NCI-H1694 treated with DMSO at 0.1 percent for 48 hours (cell line): ENCODE measurements at regions not wholly inside any gene's neighbourhood (a gene's known extent, or its start where the extent isn't known, plus 50 kb on each side); places are given as distances from the start of the nearest gene placed in this dataset.
"Not testable (repeated sequence)": the region's sequence is repeated elsewhere in the genome, so short reads cannot be mapped to it uniquely, and the experiment has no call there.

Source experiments
- DNase-seq: peaks from one replicate; lab custom pipeline; 2025; lab: John Stamatoyannopoulos, UW

DNA sequence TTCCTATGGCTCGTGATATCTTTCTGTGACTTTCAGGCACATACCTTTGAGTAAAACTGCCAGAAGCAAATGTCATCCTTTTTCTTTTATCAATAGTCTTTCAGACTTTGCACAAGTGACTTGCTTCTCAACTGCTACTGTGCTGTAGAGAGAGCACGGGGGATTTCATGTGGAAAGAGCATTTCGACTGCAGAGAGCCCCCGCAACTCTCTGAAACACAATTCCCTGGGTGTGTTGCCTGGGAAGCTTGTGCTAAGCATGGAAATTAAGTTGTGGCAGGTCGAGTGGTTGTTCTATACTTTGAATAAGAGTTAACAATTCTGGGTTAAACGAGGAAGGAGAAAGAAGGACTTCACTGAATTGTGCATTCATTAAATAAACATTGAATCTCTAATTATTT is 659.1 kb downstream of the TDRD15 start:
- DNase-seq, result no peak

DNA sequence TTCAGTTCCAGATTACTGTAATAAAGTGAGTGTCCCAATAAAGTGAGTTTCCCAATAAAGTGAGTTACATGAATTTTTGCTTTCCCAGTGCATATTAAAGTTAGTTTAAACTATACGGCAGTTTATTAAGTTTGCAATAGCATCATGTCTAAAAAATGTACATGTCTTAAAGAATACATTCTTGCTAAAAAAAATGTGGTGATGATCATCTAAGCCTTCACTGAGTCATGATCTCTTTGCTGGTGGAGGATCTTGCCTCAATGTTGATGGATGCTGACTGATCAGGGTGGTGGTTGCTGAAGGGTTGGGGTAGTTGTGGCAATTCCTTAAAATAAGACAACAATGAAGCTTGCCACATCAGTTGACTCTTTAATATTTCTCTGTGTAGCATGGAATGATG is 664.2 kb downstream of the TDRD15 start:
- DNase-seq, result no peak

DNA sequence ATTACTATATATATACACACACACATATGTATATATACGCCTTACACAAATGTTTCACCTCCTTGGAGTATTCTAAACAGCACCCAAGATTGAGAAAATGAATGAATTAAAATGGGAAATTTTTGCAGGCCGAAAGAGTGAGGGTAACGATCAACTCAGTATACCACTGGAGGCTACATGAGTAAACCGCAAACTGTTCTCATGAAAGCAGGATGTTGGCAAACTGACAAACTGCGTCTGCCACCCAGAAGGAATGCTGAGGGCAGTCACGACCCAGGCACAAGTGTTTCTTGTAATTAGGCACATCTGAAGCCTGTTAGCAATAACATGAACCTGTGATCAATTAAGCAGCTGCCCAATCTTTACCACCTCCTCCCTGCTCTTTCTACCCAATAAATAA is 666.5 kb downstream of the TDRD15 start:
- DNase-seq, result not testable (repeated sequence)

DNA sequence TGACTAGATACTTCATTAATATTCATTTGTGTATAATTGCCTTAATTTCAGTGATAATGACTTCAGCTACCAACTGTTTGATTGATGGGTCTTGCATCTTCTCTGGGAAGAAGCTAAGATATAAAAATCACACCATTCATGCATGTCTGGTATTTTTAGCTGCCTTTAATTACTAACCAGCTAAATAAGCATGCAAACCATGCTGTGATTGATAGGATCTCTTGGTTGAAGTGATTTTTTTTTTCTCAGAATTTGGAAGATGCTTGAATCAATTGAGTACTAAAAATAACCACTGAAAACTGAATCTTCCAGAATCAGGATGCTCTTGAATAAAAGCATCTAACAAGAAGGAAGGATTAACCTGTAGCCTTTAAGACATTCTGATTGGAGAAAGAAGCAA is 668.8 kb downstream of the TDRD15 start:
- DNase-seq, result no peak

DNA sequence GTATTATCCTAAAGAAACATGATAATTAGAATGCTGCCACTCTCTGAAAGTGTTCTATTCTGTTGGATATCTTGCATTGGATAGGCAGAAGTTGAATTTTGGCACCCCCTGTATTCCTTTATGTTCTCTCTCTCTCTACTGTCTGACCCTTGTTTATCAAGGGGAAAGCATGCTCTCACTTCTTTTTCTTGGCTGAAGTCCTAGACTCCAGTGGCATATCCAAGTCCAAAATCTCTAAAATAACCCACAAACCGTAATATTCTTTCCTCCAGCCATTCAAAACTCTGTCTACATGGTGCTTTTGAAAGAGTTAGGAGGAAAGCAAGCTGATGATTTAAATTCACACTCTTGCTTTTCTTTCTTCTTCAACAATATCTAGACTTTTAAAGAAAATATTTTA is 669.7 kb downstream of the TDRD15 start:
- no peak for DNase-seq

DNA sequence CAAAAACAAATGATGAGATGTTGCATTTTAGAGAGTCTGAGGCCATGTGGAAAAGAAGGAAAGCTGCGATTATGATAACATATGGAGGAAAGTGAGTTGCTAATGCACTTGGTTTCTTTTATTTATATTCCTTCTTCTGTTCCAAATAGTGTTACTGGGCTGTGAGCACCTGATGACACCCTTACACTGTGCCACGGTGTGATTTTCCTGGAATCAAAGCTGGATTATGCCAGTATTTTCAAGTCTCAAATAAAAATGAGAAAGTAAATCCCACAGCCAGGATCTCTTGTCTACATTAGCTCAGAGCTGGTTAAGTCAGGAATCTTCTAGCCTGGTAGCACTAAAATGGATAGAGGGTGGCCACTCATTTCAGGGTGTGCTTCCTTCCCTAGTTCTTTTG is 670.8 kb downstream of the TDRD15 start:
- no peak for DNase-seq

DNA sequence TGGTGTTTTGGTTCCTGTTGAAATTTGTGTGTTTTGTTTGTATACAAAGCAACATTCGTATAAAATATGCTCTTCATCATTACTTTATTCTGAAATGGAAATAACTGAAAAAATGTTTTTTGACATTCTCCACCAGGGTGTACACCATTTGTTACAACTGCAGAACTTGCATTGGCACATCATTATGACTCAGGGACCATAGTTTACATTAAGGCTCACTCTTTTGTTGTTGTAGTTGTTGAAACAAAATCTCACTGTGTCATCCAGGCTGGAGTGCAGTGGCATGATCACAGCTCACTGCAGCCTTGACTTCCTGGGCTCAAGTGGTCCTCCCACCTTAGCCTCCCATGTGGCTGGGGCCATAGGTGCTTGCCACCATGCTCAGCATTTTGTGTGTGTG is 676.6 kb downstream of the TDRD15 start:
- DNase-seq, result no peak

DNA sequence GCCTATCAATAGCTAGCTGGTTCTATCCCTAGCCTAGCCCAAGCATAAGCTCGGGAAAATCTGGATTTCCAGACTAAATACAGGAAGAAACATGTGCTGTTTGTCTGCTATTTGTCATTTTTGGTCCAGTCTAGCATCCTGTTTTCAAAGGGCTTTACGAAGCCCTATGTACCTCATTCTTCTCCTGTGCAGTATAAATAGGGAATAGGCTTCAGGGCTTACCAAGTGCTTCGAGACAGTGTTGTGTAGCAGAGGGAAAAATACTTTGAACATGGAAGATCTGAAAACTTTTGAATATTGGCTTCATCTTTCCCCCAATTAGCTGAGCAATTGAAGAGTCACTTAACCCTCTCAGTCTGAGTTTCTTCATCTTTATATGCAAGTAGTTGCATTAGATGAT is 679.8 kb downstream of the TDRD15 start:
- no peak for DNase-seq

DNA sequence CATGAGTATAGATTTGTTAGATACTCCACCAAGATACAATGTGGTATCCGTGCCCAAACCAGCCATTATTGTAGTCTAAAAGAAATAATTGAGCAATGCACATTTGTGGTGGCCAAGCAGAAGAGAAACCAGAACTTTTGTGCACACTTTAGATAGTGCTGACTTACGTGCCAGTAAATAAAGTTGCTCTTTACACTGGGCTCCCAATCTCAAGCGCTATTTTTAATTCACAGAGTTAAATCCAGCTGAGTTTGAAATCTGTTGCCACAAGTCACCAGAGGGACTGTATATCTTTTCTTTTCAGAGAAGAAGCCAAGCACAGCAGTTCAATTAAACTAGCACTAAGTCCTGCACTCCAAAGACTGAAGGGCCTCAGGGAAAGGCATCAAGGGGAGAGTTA is 680.4 kb downstream of the TDRD15 start:
- DNase-seq, result no peak

DNA sequence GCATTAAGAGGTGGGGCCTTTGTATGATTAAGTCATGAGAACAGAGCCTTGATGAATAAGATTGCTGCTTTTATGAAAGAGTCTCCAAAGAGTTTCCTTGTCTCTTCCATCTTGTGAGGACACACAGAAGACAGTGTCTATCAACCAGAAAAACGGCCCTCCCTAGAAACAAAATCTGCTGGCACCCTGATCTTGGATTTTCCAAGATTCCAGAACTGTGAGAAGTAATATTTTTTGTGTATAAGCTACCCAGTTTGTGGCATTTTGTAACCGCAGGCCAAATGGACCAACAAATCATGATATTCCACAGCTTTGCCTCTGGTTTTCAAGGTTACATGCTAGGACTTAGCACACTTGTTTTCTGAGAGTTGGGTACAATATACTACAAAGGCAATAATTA is 687.8 kb downstream of the TDRD15 start:
- DNase-seq, result no peak

DNA sequence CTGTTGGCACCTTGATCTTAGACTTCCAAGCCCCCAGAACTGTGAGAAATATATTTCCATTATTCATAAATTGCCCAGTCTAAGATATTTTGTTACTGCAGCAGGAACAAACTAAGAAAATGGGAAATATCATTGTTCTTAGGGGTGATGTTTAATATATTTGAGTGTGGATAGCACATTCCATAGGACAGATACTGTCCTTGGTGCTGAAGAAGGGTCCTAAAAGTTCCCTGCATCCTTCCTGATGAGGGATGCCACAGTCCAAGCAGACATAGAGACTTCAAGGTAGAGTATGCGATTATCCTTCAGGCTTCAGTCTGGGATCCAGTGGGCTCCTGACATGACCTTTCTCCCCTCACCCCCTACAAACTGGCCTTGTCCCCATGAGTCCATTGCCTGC is 689.0 kb downstream of the TDRD15 start:
- no peak for DNase-seq

DNA sequence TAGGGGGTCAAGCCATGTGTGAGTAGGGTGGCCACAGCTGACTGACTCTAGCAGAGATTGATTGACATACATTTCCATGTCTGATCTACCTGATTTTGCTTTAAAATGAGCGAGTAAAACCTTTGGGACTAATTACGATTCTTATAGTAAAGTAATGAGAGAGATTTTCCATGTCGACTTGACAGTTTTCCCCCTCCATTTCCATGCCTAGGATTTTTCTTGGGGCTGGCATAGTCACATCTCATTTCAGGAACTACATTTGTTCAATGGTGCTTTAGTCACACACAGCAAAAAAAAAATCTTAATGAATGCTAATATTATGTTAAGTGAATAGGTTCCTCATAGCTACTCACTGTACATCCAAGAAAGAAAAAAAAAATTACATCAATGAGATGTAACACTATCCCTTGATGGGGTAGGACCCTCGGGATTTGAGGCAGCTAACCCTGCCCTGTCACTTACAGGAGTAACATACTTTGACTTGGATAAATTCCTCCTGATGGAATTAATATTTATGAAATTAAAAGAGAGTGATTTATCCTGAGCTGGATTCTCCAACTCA is 690.9 kb downstream of the TDRD15 start:
- DNase-seq, result no peak

DNA sequence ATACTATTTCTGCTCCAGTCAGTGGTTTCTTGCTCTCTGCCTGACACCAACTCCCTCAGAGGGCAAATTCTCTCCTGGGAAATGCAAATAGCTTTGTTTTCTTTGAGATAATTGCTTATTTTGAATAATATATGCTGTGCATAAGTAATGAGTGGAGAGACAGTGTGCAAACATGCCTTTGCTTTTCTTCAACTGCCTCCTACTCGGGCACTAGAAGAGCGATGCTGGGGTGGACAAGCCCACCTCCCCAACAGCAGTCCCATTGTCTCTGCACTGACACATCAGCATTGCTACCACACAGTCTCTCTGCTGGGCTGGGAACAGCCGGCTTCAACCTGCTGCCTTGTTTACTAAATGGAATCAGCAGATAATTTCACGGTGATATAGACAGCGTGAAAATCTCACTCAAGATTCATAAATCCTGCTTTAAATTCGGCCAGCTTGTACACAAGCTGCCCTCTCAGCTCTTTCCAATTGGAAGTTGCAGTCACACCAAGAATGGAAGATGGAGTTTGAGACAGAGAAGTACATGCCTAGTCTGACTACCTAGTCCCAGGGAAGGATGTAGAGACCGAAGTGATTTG is 694.5 kb downstream of the TDRD15 start:
- no peak for DNase-seq

DNA sequence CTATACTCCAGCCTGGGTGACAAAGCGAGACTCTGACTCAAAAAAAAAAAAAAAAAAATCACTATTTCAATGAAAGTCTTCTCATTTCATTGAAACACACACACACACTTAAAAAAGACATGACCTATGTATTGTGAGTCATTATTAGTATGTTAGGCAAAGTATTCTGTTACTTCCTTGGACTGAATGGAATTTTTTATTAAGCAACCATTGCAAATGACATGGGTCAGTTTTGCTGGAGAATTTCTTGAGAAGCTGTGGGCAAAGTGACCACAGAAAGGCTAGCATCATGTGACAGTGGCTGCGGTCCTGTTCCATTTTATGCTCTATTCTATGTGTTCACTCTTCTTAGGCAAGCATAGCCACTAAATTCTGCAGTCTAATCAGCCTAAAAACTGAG is 695.7 kb downstream of the TDRD15 start:
- DNase-seq, result no peak

DNA sequence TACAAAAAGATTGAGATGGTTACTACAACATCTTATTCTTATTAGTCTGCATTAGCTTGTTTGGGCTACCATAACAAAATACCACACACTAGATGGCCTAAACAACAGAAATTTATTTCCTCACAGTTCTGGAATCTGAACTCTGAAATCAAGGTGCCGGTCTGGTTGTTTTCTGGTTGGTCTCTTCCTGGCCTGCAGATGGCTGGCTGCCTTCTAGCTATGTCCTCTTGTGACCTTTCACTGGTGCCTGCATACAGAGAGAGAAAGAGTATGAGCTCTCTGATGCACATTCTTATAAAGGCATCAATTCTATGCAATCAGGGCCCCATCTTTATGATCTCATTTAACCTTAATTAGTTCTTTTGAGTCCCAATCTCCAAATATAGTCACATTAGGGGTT is 696.5 kb downstream of the TDRD15 start:
- peak; percentile 24 for DNase-seq

DNA sequence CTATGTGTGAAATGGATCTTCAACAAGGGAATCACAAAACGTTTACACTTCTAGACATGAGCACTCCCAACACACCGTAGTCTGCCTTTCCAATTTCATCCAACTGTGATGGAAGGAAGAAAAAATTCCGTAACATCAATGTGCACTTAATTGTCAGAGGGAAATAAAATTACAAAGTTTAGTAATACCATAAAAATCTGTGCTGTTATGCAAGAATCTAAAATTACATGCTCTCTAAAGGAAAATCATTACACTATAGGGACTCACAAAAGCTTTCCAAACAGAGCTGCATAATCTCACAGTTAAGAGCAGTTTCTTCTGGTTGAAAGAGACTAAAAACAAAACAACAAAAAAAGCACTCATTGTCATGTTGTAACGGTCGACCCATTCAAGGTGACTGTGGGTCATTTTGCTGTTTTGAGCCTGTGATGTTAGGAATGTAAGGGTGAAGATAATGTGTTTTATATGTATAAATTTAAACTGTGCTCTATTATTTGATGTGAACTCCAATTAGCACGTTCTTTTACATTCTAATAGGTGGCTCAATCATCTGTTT is 698.0 kb downstream of the TDRD15 start:
- DNase-seq, result no peak

DNA sequence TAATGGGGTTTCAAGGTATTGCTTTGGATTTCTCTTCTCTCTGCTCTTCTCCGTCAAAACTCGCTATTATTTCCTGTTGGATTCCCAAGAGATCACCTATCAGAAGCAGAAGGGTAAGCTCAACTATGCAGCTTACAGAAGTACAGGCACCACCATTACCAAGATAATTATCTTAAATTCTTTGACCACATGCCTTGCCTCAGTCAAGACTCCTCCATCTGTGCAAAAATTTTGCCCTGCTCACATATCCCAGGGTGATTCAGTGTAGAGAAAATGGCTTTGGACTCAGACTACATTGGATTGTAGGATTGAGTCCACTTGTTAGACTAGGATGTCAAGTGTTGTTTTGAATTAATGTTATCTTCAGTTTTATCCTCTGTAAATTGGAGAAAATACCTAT is 698.7 kb downstream of the TDRD15 start:
- DNase-seq, result no peak

DNA sequence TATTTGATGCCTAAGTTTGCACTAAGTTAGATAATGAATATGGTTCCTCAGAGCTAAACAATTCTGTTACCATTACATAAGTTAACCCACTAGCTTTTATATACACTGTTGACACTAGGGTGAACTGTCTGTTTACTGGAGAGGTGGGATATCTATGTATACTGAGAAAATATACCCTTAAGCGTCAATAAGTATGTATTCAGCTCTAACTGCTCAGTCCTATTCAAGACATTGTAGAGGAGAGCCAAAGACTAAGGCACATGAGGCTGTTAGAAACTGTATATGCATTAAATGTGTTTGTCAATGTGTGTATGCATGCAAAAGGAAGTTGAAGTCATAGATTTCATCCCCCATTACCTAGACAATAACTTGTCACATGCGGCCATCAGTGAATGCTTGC is 710.0 kb downstream of the TDRD15 start:
- no peak for DNase-seq

DNA sequence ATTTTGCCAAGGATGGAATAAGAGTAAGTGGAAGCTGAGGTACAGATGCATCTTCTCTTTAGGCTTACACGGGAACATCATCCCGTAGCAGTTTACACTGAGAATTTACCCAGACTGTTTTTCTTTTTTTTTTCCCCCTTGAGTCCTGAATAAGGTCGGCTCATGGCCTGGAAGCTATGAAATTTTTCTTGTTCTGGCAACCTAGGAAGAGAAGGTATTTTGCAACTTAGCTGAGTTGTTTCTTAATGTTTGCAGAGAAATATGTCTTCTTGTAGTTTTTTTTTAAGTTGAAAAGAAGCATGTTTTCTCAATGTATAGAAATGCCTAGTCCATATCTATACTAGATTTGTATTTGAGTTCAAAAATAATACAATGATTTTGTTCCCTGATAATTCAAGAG is 712.5 kb downstream of the TDRD15 start:
- no peak for DNase-seq

DNA sequence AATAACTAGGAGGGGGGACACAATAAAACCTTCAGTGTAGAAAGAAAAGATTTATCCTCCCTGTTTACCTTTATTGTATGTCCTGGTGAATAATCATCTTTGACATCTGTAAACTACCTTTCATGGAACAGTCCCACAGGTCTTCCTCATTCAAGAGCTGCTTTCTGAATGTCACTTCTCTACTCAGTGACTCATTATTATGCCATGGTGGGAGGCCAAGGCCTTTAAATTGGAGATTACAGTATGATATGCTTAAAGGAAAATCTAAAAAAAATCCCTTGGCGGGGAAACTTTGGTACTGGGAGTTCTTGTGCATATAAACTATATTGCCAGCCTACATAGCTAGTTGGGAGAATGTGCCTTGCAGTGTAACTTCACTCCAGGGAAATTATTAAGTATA is 713.0 kb downstream of the TDRD15 start:
- DNase-seq, result no peak

DNA sequence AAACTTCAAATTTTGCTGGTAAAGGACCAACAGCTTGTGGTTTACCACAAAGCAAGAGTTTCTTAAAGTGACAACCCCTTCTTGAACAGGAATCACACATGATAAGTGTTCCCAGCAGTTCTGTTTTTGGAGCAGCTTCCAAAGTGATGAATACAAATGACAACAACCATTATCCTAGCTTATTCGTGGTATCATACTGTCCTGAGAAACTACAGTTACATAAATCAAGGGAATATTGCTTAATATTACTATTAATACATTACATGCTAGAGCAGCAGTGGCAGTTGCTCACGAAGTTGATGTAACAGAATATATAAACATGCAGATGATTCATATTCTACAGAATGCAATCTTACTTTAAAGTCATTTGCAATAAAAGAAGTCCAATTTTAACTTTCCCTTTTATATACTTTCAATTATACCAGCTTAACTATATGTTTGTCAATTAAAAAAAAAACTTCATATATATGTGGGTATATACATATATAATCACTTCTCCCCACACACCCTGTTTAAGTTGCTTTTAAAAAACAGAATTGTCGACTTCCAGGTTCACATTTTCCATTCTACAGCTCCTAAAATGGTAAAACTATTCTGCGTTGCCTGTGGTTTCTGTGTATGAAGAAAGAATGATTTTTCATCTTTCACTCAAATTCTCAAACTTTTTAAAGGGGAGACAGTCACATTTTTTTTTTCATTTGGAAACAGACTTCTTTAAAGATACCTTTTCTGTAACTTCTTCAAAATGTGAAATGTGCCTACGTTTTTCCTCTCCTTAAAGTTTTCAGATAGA is 713.6 kb downstream of the TDRD15 start:
- DNase-seq, result no peak

DNA sequence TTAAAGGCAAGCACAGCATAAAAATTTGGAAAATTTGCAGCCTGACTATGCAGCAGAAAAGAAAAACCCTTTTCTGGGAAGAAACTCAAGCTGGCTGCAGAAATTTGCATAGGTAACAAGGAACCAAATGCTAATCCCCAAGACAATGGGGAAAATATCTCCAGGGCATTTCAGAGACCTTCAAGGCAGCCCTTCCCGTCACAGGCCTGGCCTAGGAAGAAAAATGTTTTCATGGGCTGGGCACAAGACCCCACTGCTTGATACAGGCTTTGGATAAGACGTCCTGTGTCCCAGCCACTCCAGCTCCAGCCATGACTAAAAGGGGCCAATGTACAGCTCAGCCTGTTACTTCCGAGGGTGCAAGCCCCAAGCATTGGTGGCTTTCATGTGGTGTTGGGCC is 717.6 kb downstream of the TDRD15 start:
- no peak for DNase-seq

DNA sequence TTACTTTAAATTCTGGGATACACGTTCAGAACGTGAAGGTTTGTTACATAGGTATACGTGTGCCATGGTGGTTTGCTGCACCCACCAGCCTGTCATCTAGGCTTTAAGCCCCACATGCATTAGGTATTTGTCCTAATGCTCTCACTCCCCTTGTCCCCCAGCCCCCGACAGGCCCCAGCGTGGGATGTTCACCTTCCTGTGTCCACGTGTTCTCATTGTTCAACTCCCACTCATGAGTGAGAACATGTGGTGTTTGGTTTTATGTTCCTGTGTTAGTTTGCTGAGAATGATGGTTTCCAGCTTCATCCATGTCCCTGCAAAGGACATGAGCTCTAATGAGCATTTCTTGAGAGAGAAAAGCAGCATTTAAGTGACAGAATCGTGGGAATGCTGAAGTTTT is 726.6 kb downstream of the TDRD15 start:
- not testable (repeated sequence) for DNase-seq
